ENCODE measurements at regions not wholly inside any gene's neighbourhood (a gene's known extent, or its start where the extent isn't known, plus 50 kb on each side); places are given as distances from the start of the nearest gene placed in this dataset.

DNA sequence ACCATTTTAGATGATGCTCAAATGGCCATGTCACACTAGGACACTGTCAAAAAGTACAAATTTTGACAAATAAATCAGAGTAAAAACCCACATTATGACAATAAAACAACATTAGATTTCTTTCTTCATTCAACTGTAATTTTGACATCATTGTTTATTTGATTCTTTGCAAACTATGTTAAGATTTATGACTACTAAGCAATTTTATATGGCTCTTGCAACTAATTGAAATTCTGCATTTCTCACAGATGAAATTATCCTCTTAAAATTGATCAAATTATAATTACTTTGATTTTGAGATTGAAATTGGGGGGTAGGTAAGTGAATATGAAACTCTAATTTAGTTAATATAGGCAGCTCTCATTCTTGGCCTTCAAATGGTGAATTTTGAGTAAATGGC lies 59.8 kb downstream of the ATOH1 start:
- no peak for TF ChIP-seq EGR1 (IDR thresholded peaks at IDR 0.05)
- TF ChIP-seq YY1 (IDR thresholded peaks at IDR 0.05; ENCODE audit: low read depth) = no peak
- TF ChIP-seq, protein P1, sequence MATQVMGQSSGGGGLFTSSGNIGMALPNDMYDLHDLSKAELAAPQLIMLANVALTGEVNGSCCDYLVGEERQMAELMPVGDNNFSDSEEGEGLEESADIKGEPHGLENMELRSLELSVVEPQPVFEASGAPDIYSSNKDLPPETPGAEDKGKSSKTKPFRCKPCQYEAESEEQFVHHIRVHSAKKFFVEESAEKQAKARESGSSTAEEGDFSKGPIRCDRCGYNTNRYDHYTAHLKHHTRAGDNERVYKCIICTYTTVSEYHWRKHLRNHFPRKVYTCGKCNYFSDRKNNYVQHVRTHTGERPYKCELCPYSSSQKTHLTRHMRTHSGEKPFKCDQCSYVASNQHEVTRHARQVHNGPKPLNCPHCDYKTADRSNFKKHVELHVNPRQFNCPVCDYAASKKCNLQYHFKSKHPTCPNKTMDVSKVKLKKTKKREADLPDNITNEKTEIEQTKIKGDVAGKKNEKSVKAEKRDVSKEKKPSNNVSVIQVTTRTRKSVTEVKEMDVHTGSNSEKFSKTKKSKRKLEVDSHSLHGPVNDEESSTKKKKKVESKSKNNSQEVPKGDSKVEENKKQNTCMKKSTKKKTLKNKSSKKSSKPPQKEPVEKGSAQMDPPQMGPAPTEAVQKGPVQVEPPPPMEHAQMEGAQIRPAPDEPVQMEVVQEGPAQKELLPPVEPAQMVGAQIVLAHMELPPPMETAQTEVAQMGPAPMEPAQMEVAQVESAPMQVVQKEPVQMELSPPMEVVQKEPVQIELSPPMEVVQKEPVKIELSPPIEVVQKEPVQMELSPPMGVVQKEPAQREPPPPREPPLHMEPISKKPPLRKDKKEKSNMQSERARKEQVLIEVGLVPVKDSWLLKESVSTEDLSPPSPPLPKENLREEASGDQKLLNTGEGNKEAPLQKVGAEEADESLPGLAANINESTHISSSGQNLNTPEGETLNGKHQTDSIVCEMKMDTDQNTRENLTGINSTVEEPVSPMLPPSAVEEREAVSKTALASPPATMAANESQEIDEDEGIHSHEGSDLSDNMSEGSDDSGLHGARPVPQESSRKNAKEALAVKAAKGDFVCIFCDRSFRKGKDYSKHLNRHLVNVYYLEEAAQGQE (IDR thresholded peaks at IDR 0.05; ENCODE audit: low read depth) = no peak
- TF ChIP-seq EP300 (IDR thresholded peaks at IDR 0.05; ENCODE audit: borderline replicate concordance) = no peak
- no peak for TF ChIP-seq NFIC (IDR thresholded peaks at IDR 0.05)
- no peak for TF ChIP-seq ZBTB7A (IDR thresholded peaks at IDR 0.05; ENCODE audit: low read depth)
- TF ChIP-seq TEAD4 (IDR thresholded peaks at IDR 0.05) = no peak
- no peak for TF ChIP-seq CREB1 (IDR thresholded peaks at IDR 0.05; ENCODE audit: low read depth)
- TF ChIP-seq, protein P2, sequence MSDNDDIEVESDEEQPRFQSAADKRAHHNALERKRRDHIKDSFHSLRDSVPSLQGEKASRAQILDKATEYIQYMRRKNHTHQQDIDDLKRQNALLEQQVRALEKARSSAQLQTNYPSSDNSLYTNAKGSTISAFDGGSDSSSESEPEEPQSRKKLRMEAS (IDR thresholded peaks at IDR 0.05) = no peak
- TF ChIP-seq, protein P3, sequence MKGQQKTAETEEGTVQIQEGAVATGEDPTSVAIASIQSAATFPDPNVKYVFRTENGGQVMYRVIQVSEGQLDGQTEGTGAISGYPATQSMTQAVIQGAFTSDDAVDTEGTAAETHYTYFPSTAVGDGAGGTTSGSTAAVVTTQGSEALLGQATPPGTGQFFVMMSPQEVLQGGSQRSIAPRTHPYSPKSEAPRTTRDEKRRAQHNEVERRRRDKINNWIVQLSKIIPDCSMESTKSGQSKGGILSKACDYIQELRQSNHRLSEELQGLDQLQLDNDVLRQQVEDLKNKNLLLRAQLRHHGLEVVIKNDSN (IDR thresholded peaks at IDR 0.05) = no peak
- no peak for TF ChIP-seq TAF1 (IDR thresholded peaks at IDR 0.05; ENCODE audit: low read depth)
- TF ChIP-seq TCF12 (IDR thresholded peaks at IDR 0.05; ENCODE audit: low read depth) = no peak
- no peak for TF ChIP-seq CEBPB (IDR thresholded peaks at IDR 0.05)
- TF ChIP-seq FOXM1 (IDR thresholded peaks at IDR 0.05; ENCODE audit: borderline replicate concordance, low read depth) = no peak
- TF ChIP-seq RAD21 (IDR thresholded peaks at IDR 0.05; ENCODE audit: low read depth) = no peak

- TF ChIP-seq YY1 (IDR thresholded peaks at IDR 0.05; ENCODE audit: low read depth) (no peak), RAD21 (IDR thresholded peaks at IDR 0.05; ENCODE audit: low read depth) (no peak), TEAD4 (IDR thresholded peaks at IDR 0.05) (no peak)
Measured at GRCh38 chr4:93888768-93889167, 60.2 kb downstream of the ATOH1 start.

GRCh38 chr4:93891244-93891643 lies 62.7 kb downstream of the ATOH1 start:
- no peak for TF ChIP-seq CREB1 (IDR thresholded peaks at IDR 0.05; ENCODE audit: low read depth)
- TF ChIP-seq NFIC (IDR thresholded peaks at IDR 0.05) = no peak
- TF ChIP-seq TCF12 (IDR thresholded peaks at IDR 0.05; ENCODE audit: low read depth) = no peak
- no peak for TF ChIP-seq ZBTB7A (IDR thresholded peaks at IDR 0.05; ENCODE audit: low read depth)
- TF ChIP-seq, protein P1 (IDR thresholded peaks at IDR 0.05; ENCODE audit: low read depth) = no peak
- no peak for TF ChIP-seq RAD21 (IDR thresholded peaks at IDR 0.05; ENCODE audit: low read depth)
- TF ChIP-seq, protein P3 (IDR thresholded peaks at IDR 0.05) = no peak
- no peak for TF ChIP-seq EP300 (IDR thresholded peaks at IDR 0.05; ENCODE audit: borderline replicate concordance)
- TF ChIP-seq FOXM1 (IDR thresholded peaks at IDR 0.05; ENCODE audit: borderline replicate concordance, low read depth) = no peak

- TF ChIP-seq EGR1 (IDR thresholded peaks at IDR 0.05) = no peak
- no peak for TF ChIP-seq NFIC (IDR thresholded peaks at IDR 0.05)
- TF ChIP-seq TCF12 (IDR thresholded peaks at IDR 0.05; ENCODE audit: low read depth) = no peak
- TF ChIP-seq, protein P3 (IDR thresholded peaks at IDR 0.05) = no peak
- TF ChIP-seq, protein P2 (IDR thresholded peaks at IDR 0.05) = no peak
- no peak for TF ChIP-seq CEBPB (IDR thresholded peaks at IDR 0.05)
- TF ChIP-seq CREB1 (IDR thresholded peaks at IDR 0.05; ENCODE audit: low read depth) = no peak
- no peak for TF ChIP-seq RAD21 (IDR thresholded peaks at IDR 0.05; ENCODE audit: low read depth)
- no peak for TF ChIP-seq ZBTB7A (IDR thresholded peaks at IDR 0.05; ENCODE audit: low read depth)
- TF ChIP-seq, protein P1 (IDR thresholded peaks at IDR 0.05; ENCODE audit: low read depth) = no peak
- TF ChIP-seq TAF1 (IDR thresholded peaks at IDR 0.05; ENCODE audit: low read depth) = no peak
- no peak for TF ChIP-seq TEAD4 (IDR thresholded peaks at IDR 0.05)
- TF ChIP-seq YY1 (IDR thresholded peaks at IDR 0.05; ENCODE audit: low read depth) = no peak
- TF ChIP-seq EP300 (IDR thresholded peaks at IDR 0.05; ENCODE audit: borderline replicate concordance) = no peak
- no peak for TF ChIP-seq FOXM1 (IDR thresholded peaks at IDR 0.05; ENCODE audit: borderline replicate concordance, low read depth)
Measured at GRCh38 chr4:93894995-93895394, 66.4 kb downstream of the ATOH1 start.
